IgD-negative memory B cell (primary cell): ENCODE measurements at regions not wholly inside any gene's neighbourhood (a gene's known extent, or its start where the extent isn't known, plus 50 kb on each side); places are given as distances from the start of the nearest gene placed in this dataset.

Source experiments
- H3K27ac Mint-ChIP-seq, 3 donors: one replicate each; pipeline ENCODE4 v1.8.0; 2020 to 2022; ENCODE audit warnings: mild to moderate bottlenecking in 3 of 3, mixed read lengths in 3 of 3, moderate library complexity in 1 of 3
- H3K27me3 Mint-ChIP-seq: one replicate; pipeline ENCODE4 v1.8.0; 2021; ENCODE audit warnings: mixed read lengths
- H3K36me3 Mint-ChIP-seq: one replicate; pipeline ENCODE4 v1.8.0; 2020; ENCODE audit warnings: mild to moderate bottlenecking, mixed read lengths
- H3K4me1 Mint-ChIP-seq, 3 donors: one replicate each; pipeline ENCODE4 v1.8.0; 2020 to 2022; ENCODE audit warnings: mixed read lengths in 3 of 3, mild to moderate bottlenecking in 1 of 3
- H3K4me3 Mint-ChIP-seq, 4 donors: one replicate each; pipeline ENCODE4 v1.8.0; 2020 to 2022; ENCODE audit warnings: mild to moderate bottlenecking in 4 of 4, mixed read lengths in 4 of 4, moderate library complexity in 3 of 4
- H3K9me3 Mint-ChIP-seq, 3 donors: one replicate each; pipeline ENCODE4 v1.8.0; 2020 to 2021; ENCODE audit warnings: mixed read lengths in 3 of 3, mild to moderate bottlenecking in 1 of 3

DNA sequence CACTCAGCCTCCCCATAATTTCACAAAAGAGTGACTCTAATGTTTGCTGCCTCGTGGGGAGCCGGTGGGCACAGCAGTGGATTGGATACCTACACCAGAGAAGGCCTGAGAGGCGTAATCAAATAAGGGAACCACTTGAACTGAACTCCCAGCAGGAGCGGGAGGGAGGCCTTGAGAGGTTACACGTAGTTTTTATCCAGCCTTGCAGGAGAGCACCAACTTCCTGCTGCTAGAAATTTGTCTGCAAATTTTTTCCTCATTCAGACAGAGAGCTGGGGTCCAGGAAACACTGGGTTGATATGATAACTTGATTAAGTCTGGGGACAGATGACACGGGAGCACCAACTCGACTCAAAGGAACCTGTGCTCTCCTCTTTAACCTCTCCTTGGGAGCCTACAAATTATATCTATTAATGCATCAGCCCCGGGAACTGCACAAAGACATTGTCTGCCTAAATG is 69.8 kb downstream of the HES1 start:
- Mint-ChIP-seq H3K27me3 (peaks cover 34% of the 10 kb centered on the region), H3K9me3 (no peaks in the 10 kb centered on the region), H3K27ac (no peak overlapping the region)

GRCh38 chr3:194206320-194206719 is 70.4 kb downstream of the HES1 start:
- peaks cover 3% of the 10 kb centered on the region for H3K36me3 Mint-ChIP-seq
- peaks cover 6 to 18% (median 9%) of the 10 kb centered on the region in 3 donors for H3K4me1 Mint-ChIP-seq
- no peaks in the 10 kb centered on the region for H3K9me3 Mint-ChIP-seq
- H3K27ac Mint-ChIP-seq: no peak overlapping the region
- peaks cover 35% of the 10 kb centered on the region for H3K27me3 Mint-ChIP-seq
- H3K4me3 Mint-ChIP-seq: peak overlapping the region in 1 of 4 donors; percentile 29

More for the DNA sequence above, 69.8 kb downstream of the HES1 start:
- Mint-ChIP-seq H3K36me3 (peaks cover 3% of the 10 kb centered on the region), H3K4me3 (peak overlapping the region in 1 of 4 donors; percentile 7), H3K4me1 (peaks cover 6 to 18% (median 9%) of the 10 kb centered on the region in 3 donors)

DNA sequence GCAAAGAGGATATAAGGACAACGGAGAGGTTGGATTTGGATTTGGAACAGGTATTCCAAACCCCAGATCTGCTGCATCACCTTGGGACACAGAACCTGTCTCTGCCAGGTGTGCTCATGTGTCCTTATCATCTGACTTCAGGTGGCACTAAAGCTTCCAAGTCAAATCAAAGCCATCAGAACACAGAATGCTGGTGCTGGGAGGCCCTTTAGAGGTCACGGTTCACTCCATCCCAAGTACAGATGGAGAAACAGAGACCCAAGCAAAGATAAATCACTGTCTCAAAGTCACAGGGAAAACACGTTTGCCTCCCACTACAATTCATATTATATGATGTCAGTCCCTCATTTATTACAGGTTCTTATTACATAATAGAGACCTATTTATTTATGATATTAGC is 72.8 kb downstream of the HES1 start:
- Mint-ChIP-seq H3K36me3 (no peaks in the 10 kb centered on the region), H3K9me3 (no peaks in the 10 kb centered on the region), H3K27me3 (peaks cover 35% of the 10 kb centered on the region), H3K4me3 (no peak overlapping the region), H3K27ac (no peak overlapping the region), H3K4me1 (peaks cover 1 to 7% (median 4%) of the 10 kb centered on the region in 3 donors)

- no peaks in the 10 kb centered on the region for H3K36me3 Mint-ChIP-seq
Observed at GRCh38 chr3:194212161-194212844, 76.4 kb downstream of the HES1 start.

GRCh38 chr3:194212845-194213331 is 76.9 kb downstream of the HES1 start:
- H3K27me3 Mint-ChIP-seq: peaks cover 24% of the 10 kb centered on the region
- no peak overlapping the region for H3K27ac Mint-ChIP-seq
- H3K9me3 Mint-ChIP-seq: no peaks in the 10 kb centered on the region
- H3K36me3 Mint-ChIP-seq: no peaks in the 10 kb centered on the region
- H3K4me1 Mint-ChIP-seq: no peaks in the 10 kb centered on the region
- no peak overlapping the region for H3K4me3 Mint-ChIP-seq

More at GRCh38 chr3:194212161-194212844, 76.4 kb downstream of the HES1 start:
- Mint-ChIP-seq H3K4me1 (no peaks in the 10 kb centered on the region), H3K4me3 (no peak overlapping the region), H3K27ac (no peak overlapping the region), H3K9me3 (no peaks in the 10 kb centered on the region), H3K27me3 (peaks cover 24% of the 10 kb centered on the region)

- Mint-ChIP-seq H3K4me1 (peaks cover 2 to 6% (median 4%) of the 10 kb centered on the region in 3 donors), H3K27me3 (peaks cover 32% of the 10 kb centered on the region), H3K4me3 (no peak overlapping the region), H3K27ac (no peak overlapping the region), H3K36me3 (no peaks in the 10 kb centered on the region), H3K9me3 (no peaks in the 10 kb centered on the region)
Observed at GRCh38 chr3:194215392-194215791, 79.4 kb downstream of the HES1 start.

DNA sequence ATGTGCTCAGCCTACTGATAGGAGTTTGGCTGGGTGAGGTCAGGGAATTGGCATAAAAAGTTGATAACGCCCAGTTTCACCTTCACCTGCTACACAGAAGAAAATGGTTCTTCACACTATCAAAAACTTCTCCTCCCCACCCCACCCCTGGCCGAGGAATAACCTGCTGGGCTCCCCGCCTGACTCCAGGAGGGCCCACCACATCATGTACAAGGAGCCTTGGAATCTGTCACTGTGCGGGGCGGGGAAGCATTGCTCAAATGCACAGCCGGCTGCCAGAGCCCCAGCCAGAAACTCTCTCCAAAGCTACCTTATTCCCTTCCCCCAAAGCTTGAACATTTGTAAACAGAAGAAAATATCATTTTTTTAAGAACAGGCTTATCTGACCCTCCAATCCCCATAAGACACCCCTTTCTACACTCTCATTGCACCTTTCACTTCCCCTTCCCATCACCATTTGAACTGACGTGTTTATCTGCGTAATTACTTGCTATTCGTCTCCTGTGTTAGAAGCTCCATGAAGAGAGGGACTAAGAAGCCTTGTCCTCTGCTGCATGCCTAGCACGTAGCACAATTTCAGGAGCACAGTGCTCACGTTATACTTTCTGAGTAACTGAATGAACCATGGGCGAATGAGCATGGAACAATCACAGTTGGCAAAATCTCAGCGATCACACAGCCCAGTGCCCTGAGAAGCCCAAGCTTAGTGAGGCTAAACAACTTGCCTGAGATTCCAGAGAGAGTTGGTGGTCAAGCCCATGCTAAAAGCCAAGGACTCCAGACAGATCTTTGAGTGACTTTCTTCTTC is 82.9 kb downstream of the HES1 start:
- Mint-ChIP-seq H3K36me3 (no peaks in the 10 kb centered on the region), H3K27ac (peak overlapping the region in 1 of 3 donors; percentile 2), H3K4me1 (peaks cover 2 to 6% (median 4%) of the 10 kb centered on the region in 3 donors), H3K27me3 (peaks cover 24% of the 10 kb centered on the region), H3K4me3 (peak overlapping the region in 1 of 4 donors; percentile 19), H3K9me3 (no peaks in the 10 kb centered on the region)

DNA sequence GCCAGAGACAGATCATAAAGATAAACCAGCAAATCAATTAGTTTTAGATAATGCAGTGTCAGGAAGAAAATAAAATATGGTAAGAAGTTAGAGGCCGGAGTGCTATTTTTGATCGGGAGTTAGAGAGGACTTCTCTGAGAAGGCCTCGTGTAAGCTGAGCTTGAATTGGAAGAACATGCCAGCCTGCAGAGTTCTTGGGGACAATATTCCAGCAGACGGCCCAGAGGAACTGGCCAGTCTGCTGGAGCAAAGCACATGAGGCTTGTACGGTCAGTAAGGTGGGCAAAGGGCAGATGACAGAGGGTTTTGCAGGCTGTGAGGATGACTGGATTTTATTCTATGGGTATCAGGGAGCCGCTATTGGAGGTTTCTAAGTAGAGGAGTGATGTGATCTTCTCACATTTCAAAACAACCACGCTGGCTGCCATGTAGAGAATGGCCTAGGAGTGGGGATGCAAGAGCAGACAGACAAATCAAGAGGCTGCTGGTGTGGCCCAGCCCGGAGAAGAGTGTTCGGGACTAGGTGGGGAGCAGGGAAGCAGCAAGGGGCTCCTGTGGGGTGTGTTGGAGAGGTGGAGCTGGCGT is 84.0 kb downstream of the HES1 start:
- Mint-ChIP-seq H3K4me1 (peaks cover 5 to 10% (median 6%) of the 10 kb centered on the region in 3 donors), H3K36me3 (no peaks in the 10 kb centered on the region), H3K9me3 (no peaks in the 10 kb centered on the region), H3K4me3 (no peak overlapping the region), H3K27ac (peak overlapping the region in 1 of 3 donors; percentile 78), H3K27me3 (peaks cover 29% of the 10 kb centered on the region)

GRCh38 chr3:194220901-194221326 is 85.0 kb downstream of the HES1 start:
- Mint-ChIP-seq H3K27ac (no peak overlapping the region), H3K9me3 (peaks cover 0 to 1% (median 0%) of the 10 kb centered on the region in 3 donors), H3K36me3 (no peaks in the 10 kb centered on the region), H3K4me1 (peaks cover 5 to 14% (median 6%) of the 10 kb centered on the region in 3 donors), H3K27me3 (peaks cover 29% of the 10 kb centered on the region), H3K4me3 (no peak overlapping the region)

DNA sequence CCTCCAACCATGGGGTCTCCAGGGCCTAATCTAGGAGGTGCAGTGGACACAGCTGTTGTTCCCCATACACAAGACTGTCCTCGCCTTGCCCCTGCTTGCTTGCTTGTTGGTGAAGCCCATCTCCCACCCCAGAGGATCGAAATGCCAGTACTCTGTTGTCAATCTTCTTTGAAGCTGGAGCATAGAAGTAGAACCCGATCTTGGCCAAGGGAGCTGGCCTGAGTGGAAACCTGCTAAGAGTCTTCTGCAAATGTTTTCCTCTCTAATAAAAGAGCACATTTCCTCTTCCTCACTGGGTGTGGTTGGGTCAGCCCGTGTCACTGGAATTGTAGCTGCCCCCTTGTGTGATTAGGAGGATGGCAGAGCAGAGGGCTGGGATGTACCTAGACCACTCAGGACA is 85.4 kb downstream of the HES1 start:
- H3K27ac Mint-ChIP-seq: no peak overlapping the region
- no peak overlapping the region for H3K4me3 Mint-ChIP-seq
- no peaks in the 10 kb centered on the region for H3K36me3 Mint-ChIP-seq
- peaks cover 29% of the 10 kb centered on the region for H3K27me3 Mint-ChIP-seq
- peaks cover 0 to 1% (median 0%) of the 10 kb centered on the region in 3 donors for H3K9me3 Mint-ChIP-seq
- peaks cover 6 to 14% (median 6%) of the 10 kb centered on the region in 3 donors for H3K4me1 Mint-ChIP-seq

DNA sequence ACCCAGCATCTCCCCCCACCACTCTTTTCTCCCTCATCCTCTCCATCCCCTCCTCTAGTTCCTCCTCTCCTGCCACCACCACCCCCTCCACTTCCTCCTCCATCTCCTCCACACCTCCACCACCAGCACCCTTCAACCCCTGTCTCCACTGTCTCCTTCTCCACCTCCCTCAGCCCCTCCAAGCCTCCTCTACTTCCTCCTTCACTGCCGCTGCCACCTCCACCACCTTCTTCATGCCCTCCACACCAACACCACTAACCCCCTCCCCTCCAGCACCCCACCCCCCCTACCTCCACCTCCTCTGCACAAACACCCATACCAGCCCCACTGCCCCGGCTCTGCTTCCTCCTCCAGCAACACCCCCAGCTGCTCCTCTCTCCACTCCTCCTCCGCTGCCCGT is 88.0 kb downstream of the HES1 start:
- peaks cover 39% of the 10 kb centered on the region for H3K27me3 Mint-ChIP-seq
- peaks cover 2% of the 10 kb centered on the region for H3K36me3 Mint-ChIP-seq
- H3K4me3 Mint-ChIP-seq: no peak overlapping the region
- H3K4me1 Mint-ChIP-seq: peaks cover 3 to 11% (median 6%) of the 10 kb centered on the region in 3 donors
- no peak overlapping the region for H3K27ac Mint-ChIP-seq
- peaks cover 0 to 5% (median 4%) of the 10 kb centered on the region in 3 donors for H3K9me3 Mint-ChIP-seq

DNA sequence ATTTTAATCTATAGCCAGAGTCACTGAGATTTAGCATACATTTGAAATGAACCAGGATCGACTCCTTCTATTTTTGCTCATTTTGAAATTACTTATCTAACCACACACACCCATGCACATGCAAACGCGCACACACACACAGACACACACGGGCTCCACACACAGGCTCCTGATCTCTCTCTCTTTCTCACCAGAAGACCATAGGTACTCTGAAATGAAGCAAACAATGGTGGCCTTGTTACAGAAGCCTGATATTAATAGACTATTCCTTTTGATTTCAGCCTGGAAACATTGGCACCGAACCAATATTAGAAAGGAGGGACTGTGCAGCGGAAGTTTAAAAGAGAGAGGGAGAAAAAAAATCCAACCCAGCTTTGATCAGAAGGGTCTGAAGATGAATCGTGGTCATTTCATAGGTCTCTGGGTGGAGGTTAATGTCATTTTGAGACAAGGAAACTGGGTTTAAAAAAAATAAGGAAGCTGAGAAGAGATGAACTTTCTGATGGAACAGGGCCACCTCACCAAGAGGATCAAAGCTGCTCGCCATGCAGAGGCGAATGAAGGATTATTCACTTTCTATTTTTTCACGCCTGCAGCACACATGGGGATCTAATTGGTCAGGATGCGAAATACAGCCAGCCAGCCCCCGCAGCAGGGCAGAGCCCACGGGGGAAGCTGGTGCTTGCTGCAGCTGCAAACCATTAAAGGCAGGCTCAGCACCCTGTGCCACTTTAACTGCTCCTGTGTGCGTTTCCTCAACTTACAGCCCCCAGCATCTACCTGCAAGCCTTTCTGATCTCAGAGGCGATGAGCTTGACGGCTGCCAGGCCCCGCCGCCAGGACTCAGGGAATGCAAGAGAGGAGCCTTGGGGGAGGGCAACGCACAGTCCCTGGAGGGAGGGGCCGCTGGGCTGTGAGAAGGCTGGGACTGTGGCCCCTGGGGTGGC is 88.8 kb downstream of the HES1 start:
- peaks cover 37% of the 10 kb centered on the region for H3K27me3 Mint-ChIP-seq
- H3K27ac Mint-ChIP-seq: peak overlapping the region in 1 of 3 donors; percentile 4
- no peak overlapping the region for H3K4me3 Mint-ChIP-seq
- peaks cover 2% of the 10 kb centered on the region for H3K36me3 Mint-ChIP-seq
- H3K4me1 Mint-ChIP-seq: peaks cover 0 to 10% (median 4%) of the 10 kb centered on the region in 3 donors
- H3K9me3 Mint-ChIP-seq: peaks cover 0 to 6% (median 5%) of the 10 kb centered on the region in 3 donors

DNA sequence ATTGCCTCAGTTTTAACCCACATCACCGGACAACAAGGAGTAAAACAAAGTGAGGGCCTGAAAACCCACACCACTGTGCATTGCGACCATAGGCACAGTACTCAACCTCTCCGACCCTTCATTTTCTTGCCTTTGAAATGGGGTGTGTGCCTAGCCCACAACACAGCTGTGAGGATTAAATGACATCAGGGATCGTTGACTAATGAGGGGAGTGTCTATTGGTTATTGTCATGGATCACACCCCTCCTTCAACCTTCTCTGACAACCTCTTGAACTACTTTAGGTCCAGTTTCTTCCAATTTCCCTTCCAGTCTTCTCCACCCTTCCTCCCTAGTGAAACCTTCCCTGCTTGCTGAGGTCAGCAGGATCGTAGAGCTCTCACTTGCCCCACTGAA is 89.5 kb downstream of the HES1 start:
- H3K9me3 Mint-ChIP-seq: peaks cover 0 to 6% (median 5%) of the 10 kb centered on the region in 3 donors
- H3K27ac Mint-ChIP-seq: no peak overlapping the region
- H3K27me3 Mint-ChIP-seq: peaks cover 33% of the 10 kb centered on the region
- peaks cover 0 to 10% (median 4%) of the 10 kb centered on the region in 3 donors for H3K4me1 Mint-ChIP-seq
- no peak overlapping the region for H3K4me3 Mint-ChIP-seq
- H3K36me3 Mint-ChIP-seq: peaks cover 2% of the 10 kb centered on the region
